NCI-H2171 (cell line): ENCODE measurements at regions not wholly inside any gene's neighbourhood (a gene's known extent, or its start where the extent isn't known, plus 50 kb on each side); places are given as distances from the start of the nearest gene placed in this dataset.

Source experiments
- DNase-seq: peaks from one replicate; lab custom pipeline; 2025; lab: John Stamatoyannopoulos, UW

DNA sequence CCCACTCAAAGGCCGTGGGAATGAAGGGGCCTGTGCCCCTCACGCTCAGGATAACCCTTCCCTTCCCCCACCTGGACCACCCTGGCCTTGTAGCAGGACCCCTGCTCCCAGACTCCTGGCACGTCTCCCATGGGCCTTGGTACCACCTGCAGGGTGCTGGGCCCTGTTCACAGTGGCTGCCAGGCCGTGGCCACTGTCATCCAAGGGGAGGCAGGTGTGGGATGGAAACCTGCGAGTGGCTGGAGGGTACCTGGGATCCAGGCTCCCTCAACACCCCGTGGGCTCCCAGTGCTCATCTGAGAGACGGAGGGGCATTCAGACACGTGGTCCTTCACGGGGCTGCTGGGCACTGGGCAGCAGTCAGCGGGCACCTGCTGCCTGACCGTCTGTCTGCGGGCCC is 75.6 kb upstream of the CIBAR2 start:
- DNase-seq = no peak

DNA sequence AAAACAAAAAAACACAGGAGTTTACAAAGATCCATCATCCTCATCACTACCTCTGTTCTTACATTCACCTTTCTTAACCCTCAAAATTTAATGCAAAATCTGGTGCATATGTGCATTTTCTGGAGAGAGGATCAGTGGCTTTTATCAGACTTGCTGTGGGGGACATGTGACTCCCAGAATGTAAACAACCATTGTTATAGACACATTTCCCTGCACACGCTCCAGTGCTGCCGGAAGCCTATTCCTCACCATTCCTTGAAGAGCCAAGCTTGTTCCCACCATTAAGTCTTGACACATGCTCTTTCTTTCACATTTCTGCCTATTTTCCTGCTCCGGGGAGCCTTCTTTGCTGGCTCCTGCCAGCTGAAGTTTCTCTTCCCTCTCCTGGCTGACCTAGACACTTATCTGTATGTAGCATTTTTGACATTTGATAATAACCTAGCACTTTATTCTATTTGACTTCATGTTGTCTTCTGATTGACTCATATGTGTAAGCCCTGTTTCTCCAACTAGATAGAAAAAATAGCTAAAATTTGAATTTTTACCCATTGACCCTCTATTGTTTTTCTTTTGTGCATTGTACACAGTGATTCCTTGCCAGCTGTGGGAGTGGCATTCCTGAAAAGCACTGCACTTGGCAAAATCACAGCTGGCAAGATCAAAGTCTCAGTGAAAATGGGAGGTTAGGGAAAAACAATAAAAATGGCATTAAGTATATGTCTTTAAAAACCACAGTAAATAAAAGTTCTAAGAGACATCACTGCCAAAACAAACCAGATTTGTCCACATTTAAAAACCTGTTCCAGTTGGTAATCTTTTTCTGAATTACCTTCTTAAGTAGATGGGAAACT is 76.8 kb upstream of the CIBAR2 start:
- no peak for DNase-seq

DNA sequence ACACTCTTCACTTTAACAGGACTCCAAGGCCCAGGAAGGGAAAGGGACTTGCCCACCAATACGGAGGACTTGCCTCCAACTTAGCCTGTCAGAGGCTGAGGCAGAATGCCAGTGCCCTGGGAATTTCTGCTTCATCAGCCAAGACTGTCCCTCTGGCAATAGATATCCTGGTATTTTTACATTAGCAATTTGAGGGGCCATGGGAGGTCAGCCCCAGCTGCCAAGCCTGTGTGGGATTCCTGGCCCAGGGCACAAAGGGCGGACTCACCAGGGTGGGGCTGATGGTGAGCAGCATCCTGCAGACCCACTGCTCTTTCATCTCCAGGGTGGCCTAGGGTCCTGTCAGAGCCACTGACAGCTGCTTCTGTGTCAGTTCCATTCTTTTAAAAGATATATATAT is 78.3 kb upstream of the CIBAR2 start:
- no peak for DNase-seq

DNA sequence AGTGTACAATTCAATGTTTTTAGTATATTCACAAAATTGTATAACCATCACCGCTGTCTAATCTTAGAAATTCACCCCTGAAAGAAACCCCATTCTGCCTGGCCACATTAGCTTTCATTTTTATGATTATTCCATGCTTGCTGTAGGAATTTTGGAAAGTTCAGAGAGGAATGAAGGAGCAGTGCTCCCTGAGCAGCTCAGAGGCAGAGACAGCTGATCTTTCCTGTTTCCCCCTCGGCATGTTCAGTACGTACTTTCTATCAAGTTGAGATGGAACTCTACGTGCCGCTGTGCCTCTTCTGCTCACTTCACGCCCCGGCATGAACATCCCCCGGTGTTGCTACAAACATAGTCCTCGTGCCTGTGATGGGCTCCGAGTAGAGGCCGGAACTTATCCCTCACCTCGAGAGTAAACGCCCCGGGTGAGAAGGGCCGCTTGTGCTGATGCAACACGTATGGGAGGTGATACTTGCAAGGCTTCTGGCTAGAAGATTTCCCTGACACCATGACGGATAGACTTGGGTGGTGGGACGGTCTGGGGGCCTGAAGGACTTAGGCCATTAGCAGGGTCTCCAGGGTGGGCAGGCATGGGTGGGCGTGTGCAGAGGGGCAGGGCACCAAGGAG is 79.2 kb upstream of the CIBAR2 start:
- no peak for DNase-seq

DNA sequence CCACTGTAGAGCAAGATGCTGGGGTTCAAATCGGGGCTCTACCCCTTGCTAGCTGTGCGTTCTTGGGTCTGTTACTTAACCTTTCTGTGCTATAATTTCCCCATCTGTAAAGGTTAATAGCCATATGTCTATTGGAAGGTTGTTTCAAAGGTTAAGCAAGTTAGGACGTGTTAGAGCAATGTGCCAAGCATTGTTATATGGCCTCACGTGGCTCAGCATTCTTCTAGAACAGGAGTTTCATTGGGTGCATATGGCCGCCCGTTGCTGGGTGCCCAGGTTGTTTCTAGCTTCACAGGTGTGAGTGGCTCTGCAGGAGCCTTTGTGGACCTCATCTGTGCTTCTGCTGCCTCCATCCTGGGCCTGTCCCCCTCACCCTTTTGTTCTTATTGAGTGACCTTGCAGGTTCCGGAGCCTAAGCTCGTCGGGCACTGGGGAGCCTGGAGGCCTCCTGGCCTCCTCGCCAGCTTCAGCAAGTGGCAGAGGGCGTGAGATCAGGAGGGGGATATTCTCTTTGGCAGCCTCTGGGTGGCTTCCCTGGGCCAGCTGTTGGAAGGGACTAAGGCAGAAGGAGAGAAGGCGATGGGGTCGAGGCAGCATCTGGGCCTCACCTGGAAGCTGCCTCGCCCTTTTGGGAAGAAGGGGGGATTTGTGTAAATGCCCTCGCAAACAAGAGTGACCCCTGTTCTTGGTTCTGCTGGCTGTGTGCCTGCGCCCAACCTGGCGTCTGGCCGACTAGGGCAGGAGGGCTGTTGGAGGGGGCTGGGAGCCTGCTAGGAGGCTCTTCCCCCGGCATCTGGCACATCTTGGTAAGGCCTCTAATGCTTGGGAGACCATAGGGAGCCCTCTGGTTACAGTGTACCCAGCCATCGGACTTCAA is 80.2 kb upstream of the CIBAR2 start:
- peak; percentile 72 for DNase-seq

DNA sequence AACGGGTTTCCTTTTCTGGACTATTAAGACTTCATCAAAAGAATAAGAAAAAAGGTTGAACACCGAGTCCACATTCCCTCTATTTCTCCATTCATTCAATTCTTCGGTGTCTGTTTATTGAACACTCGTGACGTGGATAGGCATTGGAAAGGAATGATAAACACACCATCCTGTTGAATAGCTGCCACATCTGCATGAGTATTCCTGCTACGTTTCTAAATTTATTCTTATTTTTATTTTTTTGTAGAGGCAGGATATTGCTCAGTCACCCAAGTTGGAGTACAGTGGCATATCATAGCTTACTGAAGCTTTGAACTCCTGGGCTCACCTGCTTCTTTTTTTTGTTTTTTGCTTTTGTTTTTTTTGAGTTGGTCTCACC is 80.8 kb upstream of the CIBAR2 start:
- DNase-seq = no peak

DNA sequence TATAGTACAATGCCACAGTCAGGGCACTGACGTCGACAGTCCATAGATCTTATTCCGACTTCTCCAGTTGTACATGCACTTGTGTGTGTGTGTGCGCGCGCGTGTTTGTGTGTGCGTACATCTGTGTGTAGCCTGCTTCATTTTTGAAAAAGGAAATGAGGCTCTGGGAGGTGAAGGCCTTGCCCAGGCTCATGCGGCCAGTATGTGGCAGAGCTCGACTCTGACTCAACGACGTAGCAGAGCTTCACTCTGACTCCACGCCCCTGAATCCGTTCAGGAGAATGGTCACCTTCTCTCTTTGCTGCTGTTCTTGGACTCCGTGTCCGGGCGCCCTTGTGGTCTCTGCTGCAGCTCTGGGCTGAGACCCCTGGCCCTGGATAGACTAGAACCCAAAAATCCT is 81.6 kb upstream of the CIBAR2 start:
- no peak for DNase-seq

DNA sequence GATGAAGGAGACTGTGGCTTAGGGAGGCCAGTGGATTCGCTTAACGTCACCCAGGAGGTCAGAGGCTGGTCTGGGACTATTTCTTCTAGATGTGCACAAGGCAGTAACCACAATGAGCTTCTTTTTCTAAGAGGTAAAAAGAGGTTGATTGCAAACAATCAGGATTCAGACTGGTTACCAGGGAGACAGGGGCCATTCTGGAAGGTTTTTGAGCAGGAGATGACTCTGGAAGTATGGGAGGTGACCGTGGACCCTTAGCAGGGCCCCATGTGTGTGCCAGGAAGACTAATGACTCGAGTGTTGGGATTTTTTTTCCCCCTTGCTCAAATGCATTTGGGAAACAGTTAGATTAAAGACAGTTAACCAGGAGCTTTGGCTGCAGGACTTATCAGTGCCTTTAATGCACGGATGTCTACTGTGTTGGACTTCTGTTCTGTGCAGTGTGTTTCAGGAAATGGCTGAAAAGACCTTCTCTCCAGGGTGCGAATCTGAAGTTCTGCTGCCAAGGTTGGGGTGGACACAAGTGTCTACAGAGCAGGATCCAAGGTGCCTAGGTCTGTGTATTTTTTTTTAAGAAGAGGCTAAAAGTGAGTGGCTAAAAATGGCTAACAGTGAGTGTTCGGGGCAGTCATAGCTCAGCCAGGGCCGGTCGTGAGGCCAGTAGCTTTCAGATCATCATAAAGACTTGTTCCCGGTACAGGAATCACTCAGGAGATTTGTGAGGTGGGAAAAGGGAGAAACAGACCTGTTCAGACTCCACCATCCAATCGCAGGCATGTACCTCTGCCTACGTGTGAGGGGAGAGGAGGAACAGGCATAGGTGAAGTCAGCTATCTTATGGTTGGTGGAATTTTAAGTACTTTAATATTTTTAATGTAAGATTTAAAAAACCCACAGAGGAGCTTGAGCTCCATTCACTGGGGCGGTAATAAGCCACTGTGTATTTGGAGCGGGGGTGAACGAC is 82.3 kb upstream of the CIBAR2 start:
- DNase-seq = no peak

DNA sequence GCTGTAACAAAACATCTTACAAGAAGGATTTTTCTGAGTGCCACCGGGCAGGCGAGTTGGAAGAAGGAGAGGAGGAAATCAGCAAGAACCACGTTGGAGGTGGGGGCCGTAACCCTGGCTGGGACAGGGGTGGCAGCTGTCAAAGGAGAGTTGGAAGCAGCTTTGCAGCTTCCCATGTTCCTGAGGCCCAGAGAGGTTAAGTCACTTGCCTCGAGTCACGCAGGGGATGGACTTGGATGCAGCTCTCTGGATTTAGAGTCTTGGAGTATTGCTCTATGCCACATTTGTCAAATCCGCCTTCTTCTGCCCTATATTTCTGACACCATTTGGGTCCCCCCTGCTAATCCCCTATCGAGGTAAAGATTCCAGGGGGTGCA is 83.0 kb upstream of the CIBAR2 start:
- DNase-seq = no peak

DNA sequence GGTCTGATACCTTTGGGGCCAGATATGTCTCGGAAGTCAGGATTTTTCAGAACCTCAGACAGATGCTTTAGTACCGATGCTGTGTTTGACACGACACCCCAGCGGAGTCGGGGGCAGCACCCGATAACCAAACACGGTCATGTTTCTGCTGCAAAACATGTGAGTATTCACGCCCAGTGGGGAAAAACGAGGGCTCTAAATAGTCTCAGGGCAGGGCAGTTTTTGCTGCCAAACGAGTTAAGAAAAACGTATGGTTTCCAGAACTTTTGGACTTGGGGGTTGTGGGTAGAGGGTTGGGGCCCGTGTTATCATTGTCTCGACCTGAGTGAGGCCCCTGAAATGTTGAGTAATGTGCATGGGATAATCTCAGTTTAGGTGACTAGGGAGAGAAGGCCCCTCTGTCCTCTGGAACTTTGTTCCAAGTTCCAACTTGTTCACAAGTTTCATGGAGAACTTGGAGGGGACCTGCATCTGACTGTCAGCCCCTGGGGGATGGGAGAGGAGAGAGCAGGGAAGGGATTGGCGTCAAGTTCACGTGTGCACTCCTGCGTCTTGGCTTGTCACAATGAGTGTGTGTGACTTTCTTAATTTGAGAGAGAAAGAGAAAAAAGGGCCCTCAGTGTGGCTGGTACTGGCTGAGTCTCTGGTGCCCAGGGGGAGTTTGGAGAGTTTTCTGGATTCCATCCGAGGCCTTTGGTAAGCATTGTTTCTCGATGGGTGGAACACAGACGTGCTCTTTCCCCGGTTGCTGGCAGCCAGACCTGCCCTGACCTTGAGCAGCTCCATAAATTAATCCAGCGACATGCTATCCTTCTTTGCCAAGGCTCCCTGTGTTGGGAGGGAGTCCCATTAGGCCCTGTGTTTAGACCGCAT is 83.9 kb upstream of the CIBAR2 start:
- DNase-seq = no peak

DNA sequence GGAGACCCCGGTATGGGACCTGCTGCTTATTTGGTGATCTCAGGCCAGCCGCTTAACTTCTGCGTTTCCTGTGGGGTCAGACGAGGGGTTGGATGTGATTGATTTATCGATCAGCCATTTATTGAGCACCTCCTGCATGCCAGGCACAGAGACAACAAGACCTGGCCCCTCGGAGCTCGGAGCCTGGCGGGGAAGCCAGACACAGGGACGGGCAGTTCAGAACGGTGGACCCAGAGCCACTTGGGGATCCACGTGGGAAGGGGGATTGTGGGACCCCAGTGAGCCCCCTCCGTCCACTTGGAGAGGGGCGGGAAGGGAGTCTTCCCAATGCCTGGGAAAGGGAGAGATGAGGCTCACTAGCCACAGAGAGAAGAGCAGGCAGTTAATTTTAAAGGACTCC is 84.7 kb upstream of the CIBAR2 start:
- DNase-seq = no peak

DNA sequence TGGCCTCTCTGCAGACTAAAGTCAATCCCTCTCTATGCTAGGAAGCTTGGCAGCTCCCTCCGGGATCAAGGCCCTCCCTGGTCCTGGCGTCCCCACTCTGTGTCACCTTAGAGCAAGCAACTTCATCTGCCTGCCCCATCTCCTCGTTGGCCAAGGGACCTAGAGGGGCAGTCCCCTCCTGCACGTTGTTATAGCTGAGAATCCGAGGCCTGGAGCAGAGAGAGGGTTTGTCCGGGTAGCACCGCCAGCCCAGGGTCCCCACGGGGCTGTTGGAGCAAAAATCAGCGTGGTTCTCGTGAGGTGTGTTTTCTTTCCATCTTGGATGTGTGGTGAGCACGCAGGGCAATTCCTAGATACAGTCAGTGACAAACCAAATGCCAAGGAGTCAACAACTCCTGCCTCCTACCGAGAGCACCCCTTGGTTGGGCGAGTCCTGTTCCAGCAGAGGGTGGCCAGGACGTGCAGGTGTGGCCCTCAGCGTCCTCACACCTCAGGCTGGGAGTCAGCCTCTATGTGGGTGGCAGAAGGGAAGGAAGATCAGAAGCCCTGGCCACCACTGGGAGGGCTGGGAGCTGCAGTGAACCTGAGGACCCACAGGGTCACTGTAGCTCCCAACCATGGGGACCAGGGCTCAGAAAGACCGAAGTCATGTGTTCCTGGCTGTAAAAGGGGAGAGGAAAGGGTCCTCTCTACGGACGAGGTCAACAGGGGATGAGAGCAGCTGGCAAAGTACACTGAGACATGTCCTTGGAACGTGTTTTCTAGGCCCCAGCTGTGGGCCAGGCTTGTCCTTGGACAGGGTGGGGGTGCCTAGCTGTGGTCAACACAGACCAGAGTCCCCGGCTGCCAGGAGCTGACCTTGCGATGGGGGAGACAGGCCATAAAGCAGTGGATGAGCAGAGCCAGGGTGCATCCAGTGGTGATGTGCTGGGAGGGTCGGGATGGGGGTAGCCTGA is 85.6 kb upstream of the CIBAR2 start:
- DNase-seq = no peak

DNA sequence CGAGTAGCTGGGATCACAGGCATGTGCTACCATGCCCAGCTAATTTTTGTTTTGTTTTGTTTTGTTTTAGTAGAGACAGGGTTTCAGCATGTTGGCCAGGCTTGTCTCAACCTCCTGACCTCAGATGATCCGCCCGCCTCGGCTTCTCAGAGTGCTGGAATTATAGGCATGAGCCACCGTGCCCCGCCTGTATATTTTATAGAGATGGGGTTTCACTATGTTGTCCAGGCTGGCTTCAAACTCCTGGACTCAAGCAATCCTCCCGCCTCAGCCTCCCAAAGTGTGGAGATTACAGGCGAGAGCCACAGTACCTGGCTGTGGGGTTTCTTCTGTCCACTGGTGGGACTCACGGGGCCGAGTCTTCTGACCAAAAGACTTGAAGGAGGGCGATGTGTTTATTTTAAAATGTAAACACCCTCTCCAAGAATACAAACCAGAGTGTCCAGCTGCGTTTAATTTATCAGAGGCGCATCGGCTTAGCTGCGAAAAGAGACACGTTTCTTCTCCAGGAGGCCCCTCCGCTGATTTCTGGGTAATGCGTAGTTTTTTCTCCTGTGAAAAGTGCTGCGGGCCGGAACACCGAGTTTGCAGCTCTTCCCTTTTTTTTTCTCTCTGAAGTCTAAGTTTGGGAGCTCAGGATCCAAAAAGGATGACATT is 86.9 kb upstream of the CIBAR2 start:
- no peak for DNase-seq

DNA sequence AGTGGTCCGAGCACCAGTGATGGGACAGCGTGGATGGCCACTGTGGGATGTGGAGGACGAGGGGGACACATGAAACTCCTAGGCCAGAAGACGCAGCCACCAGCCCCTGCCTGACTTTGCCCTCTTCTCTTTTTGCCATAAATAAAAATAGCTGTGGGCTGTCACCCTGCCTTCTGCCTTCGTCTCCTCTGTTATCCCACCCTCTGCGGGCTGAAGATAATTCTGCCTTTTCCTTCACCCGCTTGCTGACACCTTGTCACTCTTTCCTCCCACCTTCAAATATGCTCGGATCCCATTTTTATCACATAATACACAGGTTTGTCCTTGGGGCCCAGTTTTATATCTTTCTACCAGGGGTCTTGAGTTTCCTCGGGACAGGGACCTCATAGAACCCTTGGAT is 87.6 kb upstream of the CIBAR2 start:
- no peak for DNase-seq

DNA sequence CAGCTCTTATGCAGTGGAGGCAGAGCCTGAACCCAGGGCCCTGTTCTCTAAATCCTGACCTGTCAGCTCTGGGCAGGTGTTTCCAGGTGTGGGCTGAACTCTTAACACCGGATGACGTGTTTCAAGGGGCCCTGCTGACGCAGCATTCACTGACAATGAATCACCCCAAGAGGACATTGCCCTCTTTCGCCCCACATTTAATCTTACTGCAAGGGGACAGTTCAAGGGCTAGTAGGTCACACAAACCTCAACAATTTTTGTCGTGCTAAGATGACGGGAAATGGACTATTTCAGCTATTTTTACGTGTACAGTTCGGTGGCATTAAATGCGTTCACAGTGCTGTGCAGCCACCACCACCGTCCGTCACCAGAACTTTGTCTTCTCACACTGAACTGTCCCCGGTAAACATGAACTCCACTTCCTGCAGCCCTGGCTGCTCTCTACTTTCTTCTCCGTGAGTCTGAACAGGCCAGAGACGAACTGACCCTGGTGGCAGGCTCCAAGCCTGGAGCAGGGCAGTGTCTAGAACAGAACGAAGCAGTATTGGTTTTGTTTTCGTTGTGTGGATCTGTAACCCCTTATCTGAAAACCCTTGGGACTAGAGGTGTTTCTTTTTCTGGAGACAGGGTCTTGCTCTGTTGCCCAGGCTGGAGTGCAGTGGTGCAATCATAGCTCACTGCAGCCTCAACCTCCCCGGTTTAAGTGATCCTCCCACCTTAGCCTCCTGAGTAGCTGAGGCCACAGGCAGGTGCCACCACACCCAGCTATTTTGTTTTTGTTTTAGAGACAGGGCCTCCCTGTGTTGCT is 88.4 kb upstream of the CIBAR2 start:
- DNase-seq = no peak

DNA sequence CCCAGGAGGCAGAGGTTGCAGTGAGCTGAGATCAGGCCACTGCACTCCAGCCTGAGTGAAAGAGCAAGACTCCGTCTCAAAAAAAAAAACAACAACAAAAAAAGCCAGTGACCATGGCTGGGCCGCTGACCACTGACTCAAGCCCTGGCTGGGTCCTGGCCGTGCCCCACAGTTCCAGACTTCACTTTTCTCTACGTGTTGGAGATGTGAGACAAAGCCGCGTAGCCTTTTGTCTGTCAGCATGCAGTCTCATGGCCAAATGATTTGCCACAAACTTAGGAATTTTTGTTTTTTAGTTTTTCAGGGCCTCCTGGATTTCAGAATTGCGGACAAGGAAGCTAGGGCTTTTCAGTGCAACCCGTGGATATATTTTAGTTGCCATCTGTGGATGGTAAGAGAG is 89.3 kb upstream of the CIBAR2 start:
- no peak for DNase-seq

DNA sequence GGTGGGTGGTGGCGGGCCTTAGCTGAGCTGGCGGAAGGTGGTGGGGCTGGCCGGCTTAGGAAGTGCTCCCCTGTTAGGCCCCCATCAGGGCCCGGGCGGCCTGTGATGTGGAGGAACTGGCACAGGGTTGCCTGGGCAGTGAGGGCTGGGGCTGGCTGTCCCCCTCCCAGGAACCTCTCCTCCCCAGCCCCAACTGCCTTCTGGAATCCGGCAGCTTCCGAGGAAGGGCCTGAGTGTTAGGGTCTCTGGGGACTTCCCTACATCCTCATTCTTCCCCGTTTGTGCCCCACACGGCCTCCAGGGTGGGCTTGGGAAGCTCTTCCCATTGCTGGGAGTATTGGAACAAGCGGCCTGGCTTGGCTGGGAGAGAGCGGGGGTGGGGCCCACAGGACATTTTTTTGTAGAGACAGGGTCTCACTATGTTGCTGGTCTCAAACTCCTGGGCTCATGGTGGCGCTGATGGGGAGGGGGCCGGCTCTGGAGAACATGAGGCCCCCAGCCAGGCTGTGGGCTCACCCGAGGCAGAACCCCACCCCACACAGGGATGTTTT is 89.9 kb upstream of the CIBAR2 start:
- no peak for DNase-seq
